Activated CD8-positive, alpha-beta memory T cell treated with anti-CD3 and anti-CD28 coated beads, Interleukin-2, amount 10 ng/mL, durations not matched to agents 7 days and 5 days (primary cell): ENCODE measurements at regions not wholly inside any gene's neighbourhood (a gene's known extent, or its start where the extent isn't known, plus 50 kb on each side); places are given as distances from the start of the nearest gene placed in this dataset.

Experiments
- ATAC-seq: fragments of 150-1000 bp; cut with Tn5 transposase; one replicate; pipeline ENCODE4 v1.10.0; 2021; ENCODE audit warnings: moderate library complexity
- CTCF ChIA-PET: fragments of 350-600 bp; sonication (Branson Sonifier 250); formaldehyde crosslinking; loops from one replicate; lab custom pipeline; 2021; ENCODE audit warnings: antibody characterized with exemption; lab: Charles Lee
- DNase-seq: peaks from one replicate; pipeline ENCODE4 v3.0.0-alpha.2; 2020
- H3K27ac Mint-ChIP-seq: one replicate; pipeline ENCODE4 v1.8.0; 2021; ENCODE audit warnings: mild to moderate bottlenecking, mixed read lengths
- H3K27me3 Mint-ChIP-seq: one replicate; pipeline ENCODE4 v1.8.0; 2021; ENCODE audit warnings: mixed read lengths
- H3K36me3 Mint-ChIP-seq: one replicate; pipeline ENCODE4 v1.8.0; 2021; ENCODE audit warnings: mild to moderate bottlenecking, mixed read lengths
- H3K4me1 Mint-ChIP-seq: one replicate; pipeline ENCODE4 v1.8.0; 2021; ENCODE audit warnings: mixed read lengths
- H3K4me3 Mint-ChIP-seq: one replicate; pipeline ENCODE4 v1.8.0; 2021; ENCODE audit warnings: mild to moderate bottlenecking, moderate library complexity, mixed read lengths
- H3K9me3 Mint-ChIP-seq: one replicate; pipeline ENCODE4 v1.8.0; 2022; ENCODE audit warnings: low read depth, mixed read lengths

DNA sequence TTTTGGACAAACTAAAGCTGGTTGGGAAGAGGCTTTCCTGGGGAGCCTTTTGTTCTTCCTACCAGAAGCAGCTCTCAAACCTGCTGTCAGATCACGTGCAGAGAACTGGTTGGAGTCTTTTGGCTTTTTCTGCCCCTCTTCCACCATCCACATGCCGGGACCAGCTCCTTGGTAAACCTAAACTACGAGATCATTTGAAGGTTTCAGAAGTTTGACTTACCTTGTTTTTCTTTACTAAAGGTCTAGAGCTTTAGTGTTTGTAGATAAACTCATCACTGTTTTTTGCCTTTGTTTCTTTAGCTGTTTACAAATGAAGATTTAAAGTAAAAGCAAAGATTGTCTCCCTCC lies 113.4 kb downstream of the HLX start:
- Mint-ChIP-seq H3K27ac (no peak overlapping the region), H3K36me3 (no peaks in the 10 kb centered on the region), H3K27me3 (no peaks in the 10 kb centered on the region), H3K9me3 (no peaks in the 10 kb centered on the region), H3K4me1 (no peaks in the 10 kb centered on the region), H3K4me3 (no peak overlapping the region)
- CTCF ChIA-PET = no interaction called here
- ATAC-seq = no peak
- DNase-seq = no peak

- Mint-ChIP-seq H3K27ac (no peak overlapping the region), H3K4me1 (no peaks in the 10 kb centered on the region), H3K4me3 (no peak overlapping the region), H3K9me3 (no peaks in the 10 kb centered on the region), H3K27me3 (no peaks in the 10 kb centered on the region), H3K36me3 (no peaks in the 10 kb centered on the region)
- CTCF ChIA-PET = no interaction called here
- no peak for ATAC-seq
- no peak for DNase-seq
Observed at GRCh38 chr1:220994671-220995070, 115.4 kb downstream of the HLX start.

GRCh38 chr1:220997791-220998190 lies 118.5 kb downstream of the HLX start:
- ATAC-seq = no peak
- CTCF ChIA-PET = no interaction called here
- H3K27me3 Mint-ChIP-seq = no peaks in the 10 kb centered on the region
- no peak overlapping the region for H3K27ac Mint-ChIP-seq
- no peaks in the 10 kb centered on the region for H3K4me1 Mint-ChIP-seq
- no peak for DNase-seq
- no peaks in the 10 kb centered on the region for H3K36me3 Mint-ChIP-seq
- no peak overlapping the region for H3K4me3 Mint-ChIP-seq
- H3K9me3 Mint-ChIP-seq = no peaks in the 10 kb centered on the region

DNA sequence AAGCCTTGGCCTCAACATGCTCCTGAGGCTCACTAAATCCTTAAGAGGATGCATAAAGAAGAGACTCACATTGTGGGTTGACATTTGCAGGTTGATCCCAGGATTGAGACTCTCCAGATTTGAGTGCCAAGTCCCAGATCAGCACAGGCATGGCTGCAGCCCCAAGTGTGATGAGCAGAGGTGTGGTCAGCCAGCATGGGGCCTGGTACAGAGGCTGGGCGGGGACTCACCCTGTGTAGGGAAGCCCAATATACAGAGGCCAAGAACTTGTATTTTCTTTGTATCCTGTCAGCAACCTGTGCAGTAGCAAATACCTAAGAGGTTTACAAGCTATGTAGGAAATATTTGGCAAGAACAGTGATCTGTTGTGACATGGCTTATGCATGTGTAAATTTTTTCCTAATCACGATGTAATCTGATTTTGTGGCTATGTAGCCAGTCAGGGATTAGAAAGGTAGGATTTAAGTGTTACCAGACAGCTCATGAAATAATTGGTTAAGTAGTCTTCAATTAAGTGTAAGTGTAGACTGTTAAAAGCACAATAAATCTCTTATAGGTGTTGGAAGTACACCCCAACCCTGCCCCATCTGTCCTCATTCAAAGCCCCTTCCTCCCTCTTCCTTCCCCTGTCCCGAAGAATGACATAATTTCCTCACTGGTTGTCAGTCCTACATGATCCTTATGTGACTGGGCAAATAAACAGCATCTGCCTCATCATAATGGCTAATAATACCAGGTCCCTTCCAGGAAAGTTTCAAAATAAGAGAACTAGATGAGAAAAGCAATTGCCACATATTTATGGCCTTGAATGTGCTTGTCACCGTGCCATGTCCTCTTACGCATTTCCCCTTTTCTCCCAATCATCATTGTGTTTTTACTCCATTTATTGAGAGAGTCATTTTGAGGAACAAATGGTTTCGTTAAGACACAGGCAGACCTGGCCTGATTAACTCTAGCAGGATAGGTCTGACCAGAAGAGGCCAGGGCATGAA lies 120.9 kb downstream of the HLX start:
- no peaks in the 10 kb centered on the region for H3K9me3 Mint-ChIP-seq
- H3K27ac Mint-ChIP-seq = no peak overlapping the region
- CTCF ChIA-PET = no interaction called here
- H3K36me3 Mint-ChIP-seq = no peaks in the 10 kb centered on the region
- DNase-seq (no peak), ATAC-seq (no peak)
- no peaks in the 10 kb centered on the region for H3K27me3 Mint-ChIP-seq
- no peak overlapping the region for H3K4me3 Mint-ChIP-seq
- no peaks in the 10 kb centered on the region for H3K4me1 Mint-ChIP-seq

- DNase-seq (no peak), ATAC-seq (no peak)
- CTCF ChIA-PET = no interaction called here
- Mint-ChIP-seq H3K27ac (no peak overlapping the region), H3K4me1 (no peaks in the 10 kb centered on the region), H3K36me3 (no peaks in the 10 kb centered on the region), H3K27me3 (no peaks in the 10 kb centered on the region), H3K4me3 (no peak overlapping the region), H3K9me3 (no peaks in the 10 kb centered on the region)
Observed at GRCh38 chr1:221001167-221001566, 121.9 kb downstream of the HLX start.

DNA sequence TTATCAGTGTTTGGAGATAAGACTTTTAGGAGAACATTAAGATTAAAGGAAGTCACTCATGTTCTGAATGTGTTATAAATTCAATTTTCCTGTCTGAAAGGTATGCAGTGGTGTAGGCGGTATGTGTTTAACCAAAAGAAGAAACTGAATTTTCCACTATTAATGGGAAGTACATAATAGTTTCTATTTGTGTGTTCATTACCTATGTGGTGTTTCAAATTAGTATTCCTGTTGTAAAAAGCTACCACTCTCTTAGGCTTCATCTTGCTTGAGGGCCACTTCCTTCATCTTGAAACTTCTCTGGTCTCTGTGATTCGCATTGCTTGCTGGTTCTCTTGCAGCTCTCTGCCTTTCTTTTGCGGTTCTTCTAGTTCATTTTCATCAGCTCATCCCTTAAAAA lies 123.4 kb downstream of the HLX start:
- no peak for ATAC-seq
- H3K9me3 Mint-ChIP-seq = no peaks in the 10 kb centered on the region
- DNase-seq = no peak
- H3K4me1 Mint-ChIP-seq = no peaks in the 10 kb centered on the region
- no peak overlapping the region for H3K27ac Mint-ChIP-seq
- no peaks in the 10 kb centered on the region for H3K36me3 Mint-ChIP-seq
- no peak overlapping the region for H3K4me3 Mint-ChIP-seq
- CTCF ChIA-PET = interaction anchor here (0.8 kb wide), 1 partner anchor 33 kb away, joined by 3 read pairs; no protein-coding TSS in a partner anchor
- H3K27me3 Mint-ChIP-seq = no peaks in the 10 kb centered on the region

- Mint-ChIP-seq H3K36me3 (no peaks in the 10 kb centered on the region), H3K27me3 (no peaks in the 10 kb centered on the region), H3K27ac (no peak overlapping the region), H3K4me3 (no peak overlapping the region), H3K4me1 (no peaks in the 10 kb centered on the region), H3K9me3 (no peaks in the 10 kb centered on the region)
- no peak for DNase-seq
- ATAC-seq = no peak
- CTCF ChIA-PET = no interaction called here
Observed at GRCh38 chr1:221011145-221011544, 131.9 kb downstream of the HLX start.

DNA sequence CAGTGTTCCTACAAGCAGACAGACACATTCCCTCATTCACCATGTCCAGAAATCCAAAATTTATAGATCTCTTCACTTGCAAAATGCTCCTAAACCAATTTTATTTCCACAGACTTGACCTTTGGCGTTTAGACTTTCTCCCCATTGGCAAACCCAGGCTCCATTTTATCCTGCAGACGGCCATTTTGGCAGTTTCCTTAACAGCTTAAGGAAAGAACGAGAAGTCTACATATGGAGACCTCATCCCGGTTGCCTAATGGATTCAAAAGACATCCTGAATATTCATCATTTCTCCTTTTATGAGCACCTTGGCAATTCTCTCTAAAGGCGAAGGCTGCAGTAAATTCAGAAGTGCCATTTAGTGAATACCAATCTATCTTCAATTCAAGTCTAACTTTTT lies 132.9 kb downstream of the HLX start:
- Mint-ChIP-seq H3K9me3 (no peaks in the 10 kb centered on the region), H3K4me3 (no peak overlapping the region), H3K36me3 (no peaks in the 10 kb centered on the region), H3K4me1 (no peaks in the 10 kb centered on the region), H3K27me3 (no peaks in the 10 kb centered on the region), H3K27ac (no peak overlapping the region)
- no peak for ATAC-seq
- CTCF ChIA-PET = no interaction called here
- no peak for DNase-seq

DNA sequence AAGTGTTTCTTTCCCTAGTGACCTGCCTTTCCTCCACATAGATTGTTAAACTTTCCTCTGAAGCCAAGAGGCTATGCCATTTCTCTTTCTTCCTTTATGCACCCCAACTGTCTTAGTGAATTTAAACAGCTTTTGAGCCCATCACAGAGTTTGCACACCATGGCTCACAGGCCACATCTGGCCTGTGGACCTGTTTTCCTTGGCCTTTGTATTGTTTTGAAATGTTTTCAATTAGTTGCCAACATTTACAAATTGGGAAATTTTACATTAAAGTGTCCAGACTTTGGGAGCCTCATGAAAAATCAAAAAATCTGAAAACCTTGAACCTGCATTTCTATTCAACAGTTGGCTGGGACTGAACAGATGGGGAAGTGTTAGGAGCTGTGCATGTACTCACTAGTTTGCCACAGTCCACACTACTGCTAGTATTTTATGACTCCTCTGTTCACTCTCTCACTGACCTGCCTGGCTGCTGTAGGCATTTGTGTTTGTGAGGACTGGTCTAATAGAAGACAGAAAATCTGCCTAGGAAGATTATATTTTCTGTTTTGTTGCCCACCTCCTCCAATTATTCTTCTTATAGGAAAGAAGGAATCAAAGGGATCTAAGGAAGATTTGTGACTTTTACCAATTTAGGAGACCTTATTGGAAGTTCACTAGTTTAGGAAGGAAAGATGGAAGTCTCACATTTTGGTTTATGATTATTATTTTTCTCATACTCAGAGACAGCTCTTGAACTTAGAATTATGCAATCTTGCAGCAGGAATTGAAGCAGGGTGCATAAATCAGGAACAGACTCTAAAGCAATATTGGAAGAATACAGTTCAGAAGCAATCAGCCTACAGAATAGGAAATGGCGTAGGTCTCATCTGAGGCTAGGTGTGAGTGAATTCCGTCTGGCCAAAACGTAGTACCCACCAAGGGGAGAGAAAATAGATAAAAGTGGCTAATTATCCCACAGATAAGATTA lies 134.7 kb downstream of the HLX start:
- no peaks in the 10 kb centered on the region for H3K36me3 Mint-ChIP-seq
- no peaks in the 10 kb centered on the region for H3K4me1 Mint-ChIP-seq
- no peak for DNase-seq
- CTCF ChIA-PET = no interaction called here
- H3K9me3 Mint-ChIP-seq = peaks cover 2% of the 10 kb centered on the region
- no peaks in the 10 kb centered on the region for H3K27me3 Mint-ChIP-seq
- no peak overlapping the region for H3K4me3 Mint-ChIP-seq
- no peak overlapping the region for H3K27ac Mint-ChIP-seq
- ATAC-seq = no peak

DNA sequence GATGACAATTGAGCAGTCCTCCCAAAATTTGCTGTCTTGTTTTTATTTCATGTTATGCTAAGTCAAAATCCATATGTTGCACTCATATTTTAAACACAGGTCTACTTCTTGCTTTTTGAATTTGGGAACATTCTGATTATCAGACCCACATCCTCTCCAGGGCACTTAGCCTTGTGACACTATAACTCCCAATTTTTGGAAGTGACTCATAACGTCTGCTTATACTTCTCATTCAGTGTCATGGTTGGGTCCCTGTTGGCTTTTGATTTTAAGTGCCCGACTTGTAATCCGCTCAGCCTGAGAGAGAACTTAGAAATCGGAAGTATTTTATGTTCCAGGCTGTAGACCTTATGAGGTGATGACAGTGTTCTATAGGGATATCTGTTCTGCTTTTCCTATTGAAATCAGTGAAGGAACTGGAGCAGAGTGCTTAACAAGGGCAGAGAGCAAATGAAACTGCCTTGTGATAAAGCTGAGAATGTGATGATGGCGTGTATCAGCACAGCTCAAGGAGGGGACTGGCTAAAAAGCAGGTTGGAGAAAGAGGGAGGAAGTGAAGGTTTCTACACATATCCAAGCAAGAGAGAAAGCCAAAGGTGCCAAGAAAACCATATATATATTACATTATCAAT lies 136.0 kb downstream of the HLX start:
- Mint-ChIP-seq H3K27me3 (no peaks in the 10 kb centered on the region), H3K36me3 (no peaks in the 10 kb centered on the region), H3K9me3 (peaks cover 2% of the 10 kb centered on the region), H3K27ac (no peak overlapping the region), H3K4me3 (no peak overlapping the region), H3K4me1 (no peaks in the 10 kb centered on the region)
- DNase-seq (no peak), ATAC-seq (no peak)
- CTCF ChIA-PET = no interaction called here

GRCh38 chr1:221016751-221017150 lies 137.5 kb downstream of the HLX start:
- no peak overlapping the region for H3K27ac Mint-ChIP-seq
- H3K9me3 Mint-ChIP-seq = peaks cover 2% of the 10 kb centered on the region
- ATAC-seq (no peak), DNase-seq (no peak)
- no peaks in the 10 kb centered on the region for H3K36me3 Mint-ChIP-seq
- no peaks in the 10 kb centered on the region for H3K4me1 Mint-ChIP-seq
- H3K27me3 Mint-ChIP-seq = no peaks in the 10 kb centered on the region
- H3K4me3 Mint-ChIP-seq = no peak overlapping the region
- CTCF ChIA-PET = no interaction called here

DNA sequence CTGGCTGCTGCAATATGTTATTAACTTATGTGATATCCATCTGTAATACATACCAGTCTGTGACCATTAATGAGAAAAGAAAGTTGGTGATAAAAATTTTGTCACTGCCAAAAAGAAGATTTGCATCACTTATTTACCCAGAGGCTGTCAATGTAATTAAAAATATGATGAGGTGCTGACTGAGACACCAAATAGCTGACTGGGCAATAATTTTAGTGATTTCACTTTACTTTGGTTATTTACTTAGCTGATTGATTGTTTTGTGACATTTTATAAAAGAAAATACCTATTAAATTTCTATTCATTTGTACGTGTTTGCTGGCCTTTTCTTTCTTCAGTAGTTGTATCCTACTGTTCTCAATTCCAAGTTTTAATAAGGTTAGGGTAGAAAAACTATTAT lies 139.2 kb downstream of the HLX start:
- CTCF ChIA-PET = no interaction called here
- no peaks in the 10 kb centered on the region for H3K36me3 Mint-ChIP-seq
- DNase-seq = no peak
- H3K27ac Mint-ChIP-seq = no peak overlapping the region
- H3K4me1 Mint-ChIP-seq = no peaks in the 10 kb centered on the region
- H3K4me3 Mint-ChIP-seq = no peak overlapping the region
- H3K9me3 Mint-ChIP-seq = peaks cover 2% of the 10 kb centered on the region
- ATAC-seq = no peak
- H3K27me3 Mint-ChIP-seq = no peaks in the 10 kb centered on the region

GRCh38 chr1:221022331-221022730 lies 143.1 kb downstream of the HLX start:
- H3K4me1 Mint-ChIP-seq = no peaks in the 10 kb centered on the region
- H3K27me3 Mint-ChIP-seq = no peaks in the 10 kb centered on the region
- no peak overlapping the region for H3K4me3 Mint-ChIP-seq
- no peaks in the 10 kb centered on the region for H3K36me3 Mint-ChIP-seq
- no peak for ATAC-seq
- no peak overlapping the region for H3K27ac Mint-ChIP-seq
- H3K9me3 Mint-ChIP-seq = peaks cover 2% of the 10 kb centered on the region
- CTCF ChIA-PET = no interaction called here
- DNase-seq = no peak
